Tongue (tissue), 1 donor: ENCODE measurements at regions not wholly inside any gene's neighbourhood (a gene's known extent, or its start where the extent isn't known, plus 50 kb on each side); places are given as distances from the start of the nearest gene placed in this dataset.

Experiments used
- DNase-seq: peaks from one replicate; pipeline ENCODE4 v3.0.0-alpha.2; 2015

DNA sequence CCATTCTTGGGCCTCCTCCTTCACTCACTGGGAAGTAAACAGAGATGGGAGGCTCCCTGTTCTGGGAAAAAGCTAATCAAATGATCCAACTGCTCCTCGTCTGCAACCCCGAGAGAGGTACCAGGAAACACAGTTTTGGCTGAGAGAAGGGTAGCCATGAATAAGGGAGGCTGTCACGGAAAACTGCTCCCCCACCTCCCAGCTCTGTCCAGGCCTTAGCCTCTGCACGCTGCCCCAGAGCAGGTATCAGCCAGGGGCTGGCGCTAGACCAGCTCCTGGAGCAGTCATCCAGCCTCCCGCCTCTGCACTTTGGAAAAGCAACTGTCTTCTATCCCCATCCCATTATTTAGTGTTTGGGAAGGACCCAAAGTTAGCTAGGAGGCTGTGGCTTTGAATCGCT lies 266.1 kb downstream of the NDUFS4 start:
- DNase-seq, result peak; percentile 64

DNA sequence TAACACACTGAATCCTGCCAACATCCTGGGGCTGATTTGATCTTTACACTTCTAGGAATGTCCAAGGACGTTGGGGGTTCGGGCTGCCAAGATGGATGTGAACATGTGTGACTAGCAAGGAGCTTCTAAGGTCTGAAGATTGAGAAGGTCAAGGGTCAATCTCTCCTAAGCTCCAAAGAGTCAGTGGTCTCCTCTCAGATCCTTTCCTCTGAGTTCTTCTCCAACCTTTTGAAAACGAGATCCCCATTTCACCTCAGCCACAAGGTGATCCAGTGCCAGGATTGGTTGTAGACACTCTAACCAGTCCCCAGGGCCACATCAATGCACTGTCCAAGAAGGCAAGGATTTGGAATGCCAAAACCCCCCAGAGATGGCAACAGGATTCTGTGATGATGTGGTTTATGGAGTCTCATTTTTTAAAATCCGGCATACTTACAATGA lies 266.8 kb downstream of the NDUFS4 start:
- DNase-seq, result no peak

DNA sequence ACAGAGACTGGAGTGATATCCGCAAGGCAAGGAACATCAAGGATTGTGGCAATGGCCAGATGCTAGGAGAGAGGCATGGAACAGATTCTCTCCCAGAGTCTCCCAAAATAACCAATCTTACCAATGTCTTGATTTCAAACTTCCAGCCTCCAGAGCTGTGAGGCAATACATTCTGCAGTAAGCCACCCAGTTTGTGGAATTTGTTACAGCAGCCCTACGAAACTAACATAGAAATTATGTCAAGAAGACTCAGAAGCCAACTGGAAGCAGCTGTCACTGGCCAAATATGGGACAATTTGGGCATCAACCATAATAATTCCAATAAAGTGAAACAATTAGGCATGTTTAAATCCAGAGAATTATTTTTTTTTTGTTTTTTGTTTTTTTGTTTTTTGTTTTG lies 271.1 kb downstream of the NDUFS4 start:
- no peak for DNase-seq
